CD4-positive, alpha-beta T cell treated with Interleukin-2 at 100 ng/mL for 4 hours (primary cell): ENCODE measurements at regions not wholly inside any gene's neighbourhood (a gene's known extent, or its start where the extent isn't known, plus 50 kb on each side); places are given as distances from the start of the nearest gene placed in this dataset.
A peak's percentile ranks its signal among the peaks of the same experiment; 100 is the strongest.

Experiments
- DNase-seq: peaks from one replicate; pipeline ENCODE4 v3.0.0-alpha.2; 2020; ENCODE audit warnings: low spot score

- DNase-seq: no peak
These were observed 176.3 kb upstream of the TNFAIP3 start for GRCh38 chr6:137690721-137691120.

GRCh38 chr6:137692308-137692707, 174.8 kb upstream of the TNFAIP3 start:
- no peak for DNase-seq

GRCh38 chr6:137692806-137693205, 174.3 kb upstream of the TNFAIP3 start:
- DNase-seq: no peak

GRCh38 chr6:137693711-137694110, 173.3 kb upstream of the TNFAIP3 start:
- DNase-seq: no peak

- no peak for DNase-seq
These were observed 170.3 kb upstream of the TNFAIP3 start for GRCh38 chr6:137696765-137697164.

GRCh38 chr6:137697267-137697938, 169.7 kb upstream of the TNFAIP3 start:
- DNase-seq: no peak

- no peak for DNase-seq
These were observed 168.4 kb upstream of the TNFAIP3 start for GRCh38 chr6:137698636-137699030.

GRCh38 chr6:137699031-137699683, 167.9 kb upstream of the TNFAIP3 start:
- DNase-seq: peak; percentile 36

GRCh38 chr6:137700161-137700560, 166.9 kb upstream of the TNFAIP3 start:
- DNase-seq: no peak

- DNase-seq: no peak
These were observed 166.1 kb upstream of the TNFAIP3 start for GRCh38 chr6:137700751-137701477.

- no peak for DNase-seq
These were observed 165.1 kb upstream of the TNFAIP3 start for GRCh38 chr6:137701942-137702341.

GRCh38 chr6:137702791-137703424, 164.2 kb upstream of the TNFAIP3 start:
- no peak for DNase-seq

- DNase-seq: no peak
These were observed 162.3 kb upstream of the TNFAIP3 start for GRCh38 chr6:137704802-137705159.

GRCh38 chr6:137705160-137706082, 161.6 kb upstream of the TNFAIP3 start:
- DNase-seq: peak; percentile 78

- no peak for DNase-seq
These were observed 160.8 kb upstream of the TNFAIP3 start for GRCh38 chr6:137706083-137706750.

- DNase-seq: no peak
These were observed 159.9 kb upstream of the TNFAIP3 start for GRCh38 chr6:137707038-137707589.

- DNase-seq: peak; percentile 95
These were observed 159.3 kb upstream of the TNFAIP3 start for GRCh38 chr6:137707590-137708360.

GRCh38 chr6:137708481-137708880, 158.6 kb upstream of the TNFAIP3 start:
- DNase-seq: peak; percentile 62

- no peak for DNase-seq
These were observed 157.4 kb upstream of the TNFAIP3 start for GRCh38 chr6:137709424-137710236.
